Suprapubic skin (tissue), 4 donors: ENCODE measurements at regions not wholly inside any gene's neighbourhood (a gene's known extent, or its start where the extent isn't known, plus 50 kb on each side); places are given as distances from the start of the nearest gene placed in this dataset.

Source experiments
- CTCF ChIP-seq, 2 donors: fragments of 200-600 bp in 1 of 2; fragments of 450-650 bp in 1 of 2; sonication (generic) in 1 of 2; IDR thresholded peaks; one replicate each; pipeline ENCODE4 v1.5.1; 2016 to 2019; ENCODE audit warnings: antibody characterized with exemption in 2 of 2, mild to moderate bottlenecking in 1 of 2, moderate library complexity in 1 of 2
- EP300 ChIP-seq: sonication (generic); formaldehyde crosslinking; IDR thresholded peaks from one replicate; pipeline ENCODE4 v1.6.1; 2017; ENCODE audit warnings: antibody characterized with exemption
- POLR2A ChIP-seq, 2 donors: fragments of 450-650 bp; IDR thresholded peaks; one replicate each; pipeline ENCODE4 v1.6.1; 2017; ENCODE audit warnings: antibody characterized with exemption in 2 of 2, mild to moderate bottlenecking in 2 of 2, moderate library complexity in 2 of 2
- POLR2AphosphoS5 ChIP-seq, 3 donors: sonication (generic); formaldehyde crosslinking; IDR thresholded peaks; one replicate each; pipeline ENCODE4 v1.6.1; 2017; ENCODE audit warnings: antibody characterized with exemption in 3 of 3

GRCh38 chr6:159360306-159360705, 191.1 kb downstream of the FNDC1 start:
- TF ChIP-seq CTCF (IDR thresholded peaks at IDR 0.05) (no peak), POLR2A (IDR thresholded peaks at IDR 0.05) (no peak), EP300 (no peak), POLR2AphosphoS5 (IDR thresholded peaks at IDR 0.05) (no peak)
